PFSK-1 (cell line): ENCODE measurements at regions not wholly inside any gene's neighbourhood (a gene's known extent, or its start where the extent isn't known, plus 50 kb on each side); places are given as distances from the start of the nearest gene placed in this dataset.

Experiments
- FOXP2 ChIP-seq: optimal IDR thresholded peaks from 2 replicates; pipeline ENCODE3; 2011; ENCODE audit warnings: borderline replicate concordance, control low read depth, inconsistent platforms; ENCODE audit not compliant: insufficient read depth; ENCODE audit errors: extremely low read length, extremely low read depth
- POLR2AphosphoS5 ChIP-seq: IDR thresholded peaks from 2 replicates; pipeline ENCODE4 v1.6.1; 2012; ENCODE audit warnings: low read depth, mild to moderate bottlenecking, control low read depth, low read length, moderate library complexity
- REST ChIP-seq, 2 experiments: IDR thresholded peaks; 2 replicates each; pipeline versions ENCODE4 v1.6.1 to v1.8.0; 2011 to 2012; ENCODE audit warnings: low read depth in 2 of 2, low read length in 2 of 2, control low read depth in 1 of 2, inconsistent platforms in 1 of 2, mild to moderate bottlenecking in 1 of 2, moderate library complexity in 1 of 2; ENCODE audit not compliant: insufficient read depth in 1 of 2
- SIN3A ChIP-seq: IDR thresholded peaks from 2 replicates; pipeline ENCODE4 v1.6.1; 2012; ENCODE audit warnings: mild to moderate bottlenecking, low read length, moderate library complexity, borderline replicate concordance; ENCODE audit not compliant: insufficient read depth
- TAF1 ChIP-seq: IDR thresholded peaks from 2 replicates; pipeline ENCODE4 v1.6.1; 2012; ENCODE audit warnings: low read length, control low read depth, borderline replicate concordance; ENCODE audit not compliant: insufficient read depth

DNA sequence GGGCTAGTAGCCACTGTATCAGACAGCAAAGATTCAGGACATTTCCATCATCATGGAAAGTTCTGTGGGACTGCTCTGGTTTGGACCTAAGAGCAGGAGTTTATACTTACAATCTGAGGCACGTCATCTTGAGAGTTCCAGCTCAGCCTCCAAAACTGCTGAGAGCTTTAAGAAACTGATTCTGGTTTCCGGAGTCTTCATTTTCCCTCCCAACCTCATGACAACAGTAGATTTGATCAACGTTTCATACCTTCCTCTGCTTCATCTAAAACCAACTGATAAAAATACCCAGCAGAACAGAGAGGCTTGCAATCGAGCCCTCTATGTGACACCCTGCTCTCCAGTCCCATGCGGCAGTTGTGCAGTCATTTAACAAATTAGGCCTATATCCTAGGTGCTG, 64.3 kb upstream of the EPB41L1 start:
- TF ChIP-seq FOXP2 = no peak
- no peak for TF ChIP-seq TAF1
- no peak for TF ChIP-seq POLR2AphosphoS5
- TF ChIP-seq REST (IDR thresholded peaks at IDR 0.05; ENCODE audit: insufficient read depth in 1 of 2, low read depth in 2 of 2, low read length in 2 of 2) = no peak
- no peak for TF ChIP-seq SIN3A

DNA sequence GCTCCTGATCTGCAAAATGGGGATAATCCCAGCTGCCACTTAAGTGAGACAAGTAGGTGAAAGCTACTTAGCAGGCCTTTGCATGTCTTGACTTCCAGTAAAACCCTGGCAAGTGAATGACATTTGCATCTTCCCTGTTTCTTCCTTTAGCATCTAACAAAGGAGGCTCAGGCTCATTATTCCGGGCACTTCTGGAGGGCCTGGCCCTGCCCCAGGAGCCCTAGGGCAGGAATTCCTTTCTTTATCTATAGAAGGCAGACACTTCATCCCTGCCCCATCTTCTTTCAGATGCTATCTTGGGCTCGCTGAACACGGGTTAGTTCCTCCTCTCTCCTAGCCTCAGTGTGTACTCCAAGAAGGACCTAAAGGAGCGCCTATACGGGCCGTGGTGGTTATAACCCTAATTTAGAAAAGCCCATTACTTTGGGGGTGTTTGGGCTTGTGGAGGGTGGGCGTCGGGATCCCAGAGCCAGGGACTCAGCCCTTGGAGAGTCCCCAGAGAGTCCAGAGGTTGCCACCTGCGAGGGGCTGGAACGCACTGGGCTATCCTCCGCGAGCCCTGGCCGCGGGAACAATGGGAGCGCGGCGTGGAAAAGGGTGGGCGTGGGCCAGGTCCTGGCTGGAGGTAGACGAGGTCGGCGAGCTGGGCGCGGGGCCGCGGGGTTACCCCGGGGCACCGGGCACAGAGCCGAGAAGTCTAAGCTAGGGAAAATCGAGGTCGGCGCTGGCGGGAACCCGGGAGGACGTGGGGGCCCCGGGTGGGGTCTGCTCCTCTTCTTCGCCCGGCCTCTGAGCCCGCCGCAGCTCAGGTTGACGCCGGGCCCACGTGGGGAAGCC, 62.8 kb upstream of the EPB41L1 start:
- TF ChIP-seq POLR2AphosphoS5 = no peak

DNA sequence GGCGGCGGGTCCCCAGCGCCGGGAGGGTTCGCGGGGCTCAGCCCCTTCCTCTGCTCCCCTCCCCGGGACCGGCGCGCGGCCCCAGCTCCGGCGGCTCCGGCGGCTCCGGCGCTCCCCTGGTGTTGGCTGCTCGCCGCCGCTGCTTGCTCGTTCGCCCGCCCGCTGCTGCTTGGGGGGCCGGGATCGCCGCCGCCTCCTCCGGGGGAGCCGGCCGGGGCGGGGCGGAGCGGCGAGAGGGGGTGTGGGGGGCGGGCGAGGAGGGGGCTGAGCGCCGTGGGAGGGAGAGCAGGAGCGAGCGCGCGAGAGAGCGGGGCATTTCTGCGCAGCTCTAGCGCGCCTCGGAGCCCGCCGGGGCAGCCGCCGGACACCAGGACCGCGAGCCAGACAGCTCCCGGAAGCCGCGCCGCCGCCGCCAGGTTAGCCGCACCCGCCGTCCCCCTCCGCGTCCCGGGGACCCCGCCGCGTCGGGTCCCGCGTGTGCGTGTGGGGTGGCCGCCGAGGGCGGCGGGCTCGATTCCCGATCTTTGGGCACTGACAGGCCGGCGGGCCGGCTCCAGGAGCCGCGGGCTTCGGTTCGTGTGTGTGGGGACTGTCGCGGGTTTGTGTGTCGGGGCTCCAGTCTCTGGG, 62.0 kb upstream of the EPB41L1 start:
- TF ChIP-seq POLR2AphosphoS5 (no peak), REST (IDR thresholded peaks at IDR 0.05; ENCODE audit: insufficient read depth in 1 of 2, low read depth in 2 of 2, low read length in 2 of 2) (no peak), FOXP2 (no peak), SIN3A (no peak), TAF1 (no peak)

GRCh38 chr20:36093025-36093803, 61.3 kb upstream of the EPB41L1 start:
- no peak for TF ChIP-seq FOXP2
- no peak for TF ChIP-seq POLR2AphosphoS5
- no peak for TF ChIP-seq REST (IDR thresholded peaks at IDR 0.05; ENCODE audit: insufficient read depth in 1 of 2, low read depth in 2 of 2, low read length in 2 of 2)
- no peak for TF ChIP-seq TAF1
- TF ChIP-seq SIN3A = no peak

DNA sequence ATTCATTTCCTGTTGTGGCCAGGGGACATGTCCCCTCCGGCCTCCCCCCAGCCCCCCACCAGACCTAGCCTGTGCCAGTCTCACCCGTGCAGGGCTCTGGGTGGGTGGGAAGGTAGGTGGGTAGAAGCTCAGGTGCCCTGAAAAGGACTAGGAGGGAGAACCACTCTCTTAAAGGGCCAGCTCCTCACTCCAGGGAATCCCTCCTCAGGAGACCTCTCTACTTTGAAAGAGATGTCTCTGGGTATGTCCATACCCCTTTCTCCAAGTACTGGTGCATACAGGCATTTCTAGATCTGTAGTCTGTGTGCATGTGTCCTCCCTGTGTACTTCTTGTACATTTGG, 60.8 kb upstream of the EPB41L1 start:
- TF ChIP-seq POLR2AphosphoS5 (no peak), SIN3A (no peak), REST (IDR thresholded peaks at IDR 0.05; ENCODE audit: insufficient read depth in 1 of 2, low read depth in 2 of 2, low read length in 2 of 2) (no peak), TAF1 (no peak), FOXP2 (no peak)
